Effector memory CD4-positive, alpha-beta T cell (primary cell): ENCODE measurements at regions not wholly inside any gene's neighbourhood (a gene's known extent, or its start where the extent isn't known, plus 50 kb on each side); places are given as distances from the start of the nearest gene placed in this dataset.
"Not testable (repeated sequence)": the region's sequence is repeated elsewhere in the genome, so short reads cannot be mapped to it uniquely, and the experiment has no call there.

ENCODE experiments used
- DNase-seq, 3 donors: peaks; one replicate each; pipeline ENCODE4 v3.0.0-alpha.2; 2020
- H3K27ac ChIP-seq: 2 replicates; pipeline ENCODE4 v1.7.0; 2013; ENCODE audit warnings: mild to moderate bottlenecking, low read length, moderate library complexity; ENCODE audit not compliant: insufficient read depth, poor library complexity, severe bottlenecking
- H3K27me3 ChIP-seq: replicated peaks from 2 replicates; pipeline ENCODE4 v1.7.0; 2013; ENCODE audit warnings: mild to moderate bottlenecking, low read length; ENCODE audit not compliant: insufficient read depth, control insufficient read depth, poor library complexity, severe bottlenecking
- H3K36me3 ChIP-seq: 2 replicates; pipeline ENCODE4 v1.7.0; 2013; ENCODE audit warnings: mild to moderate bottlenecking, low read length, moderate library complexity; ENCODE audit not compliant: control insufficient read depth, insufficient read depth
- H3K4me1 ChIP-seq: 2 replicates; pipeline ENCODE4 v1.7.0; 2013; ENCODE audit warnings: low read length, mild to moderate bottlenecking; ENCODE audit not compliant: control insufficient read depth, insufficient read depth, poor library complexity, severe bottlenecking
- H3K4me3 ChIP-seq: 2 replicates; pipeline ENCODE4 v1.7.0; 2013; ENCODE audit warnings: low read length, low read depth, mild to moderate bottlenecking; ENCODE audit not compliant: insufficient read depth, poor library complexity, severe bottlenecking
- H3K9me3 ChIP-seq: 2 replicates; pipeline ENCODE4 v1.7.0; 2013; ENCODE audit warnings: mild to moderate bottlenecking, low read length, moderate library complexity; ENCODE audit not compliant: control insufficient read depth

DNA sequence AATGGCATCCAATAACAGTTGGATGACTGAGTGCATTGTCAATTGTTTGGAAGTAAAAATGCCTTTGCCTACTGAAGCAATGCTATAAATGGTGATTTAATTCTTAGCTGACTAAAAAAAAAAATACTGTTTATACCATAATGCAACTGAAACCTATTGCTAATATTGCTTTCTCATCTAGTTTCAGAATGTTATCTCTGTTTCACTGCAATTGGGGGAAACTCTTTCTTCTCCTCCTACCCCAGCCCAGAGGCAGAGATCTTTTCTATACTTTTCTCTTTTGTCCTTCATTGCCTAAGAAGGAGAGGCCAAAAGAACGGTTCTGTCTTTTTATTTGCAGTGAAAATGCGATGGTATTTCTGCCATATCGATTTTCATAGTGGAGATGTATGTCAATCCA, 242.5 kb downstream of the ZNF92 start:
- not testable (repeated sequence) for H3K9me3 ChIP-seq, DNase-seq, H3K4me3 ChIP-seq, H3K36me3 ChIP-seq, H3K27me3 ChIP-seq, H3K4me1 ChIP-seq, H3K27ac ChIP-seq

GRCh38 chr7:65620216-65620615, 246.6 kb downstream of the ZNF92 start:
- H3K9me3 ChIP-seq, H3K4me1 ChIP-seq, DNase-seq, H3K4me3 ChIP-seq, H3K36me3 ChIP-seq, H3K27me3 ChIP-seq, H3K27ac ChIP-seq: not testable (repeated sequence)

DNA sequence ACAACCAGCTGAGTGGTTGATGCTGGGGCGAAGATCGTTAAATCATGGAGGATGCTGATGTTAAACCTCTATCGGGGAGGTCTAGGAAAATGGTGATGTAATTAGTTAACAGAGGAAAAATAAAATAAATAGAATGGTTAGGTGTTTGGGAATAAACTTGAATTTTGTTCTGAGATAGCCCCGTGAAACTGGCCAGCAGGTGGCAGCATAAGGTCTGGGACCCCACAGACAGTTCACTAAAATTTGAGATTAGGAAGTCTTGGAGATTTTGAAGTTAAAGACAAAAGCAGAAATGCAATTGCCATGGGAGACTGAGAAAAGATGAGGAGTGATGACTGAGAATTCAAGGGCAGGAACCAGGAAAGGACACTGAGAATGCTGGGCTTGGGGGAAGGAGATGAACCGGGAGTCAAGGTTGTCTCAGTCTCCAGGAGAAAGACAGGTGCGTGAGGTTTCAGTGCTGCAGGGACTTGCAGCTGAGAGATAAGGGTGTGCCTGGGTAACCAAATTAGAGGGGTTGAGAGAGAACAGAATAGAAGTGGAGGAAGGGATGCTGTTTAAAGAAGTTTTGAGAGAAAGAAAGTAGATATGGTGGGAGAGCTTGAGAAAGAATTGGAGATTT, 248.0 kb downstream of the ZNF92 start:
- H3K27me3 ChIP-seq, H3K36me3 ChIP-seq, H3K4me3 ChIP-seq, H3K9me3 ChIP-seq, DNase-seq, H3K27ac ChIP-seq, H3K4me1 ChIP-seq: not testable (repeated sequence)

DNA sequence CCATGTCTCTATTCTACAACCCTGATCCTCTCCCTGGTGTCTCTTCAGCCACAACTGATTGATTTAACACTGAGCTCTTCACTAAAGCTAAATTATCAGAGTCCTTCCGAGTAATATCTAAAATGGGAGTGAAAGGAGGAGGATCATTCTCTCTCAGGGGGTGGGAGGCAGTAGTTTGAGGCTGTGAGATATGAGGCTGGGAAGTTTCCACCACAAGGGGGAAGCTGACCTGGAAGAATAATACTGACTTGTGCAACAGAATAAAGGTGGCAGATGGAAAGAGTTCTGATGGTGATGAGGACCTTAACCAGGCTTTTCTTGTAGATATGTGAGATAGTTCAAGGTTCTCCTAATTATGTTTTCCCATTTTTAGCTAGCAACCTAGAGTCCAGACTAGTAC, 241.6 kb upstream of the VKORC1L1 start:
- not testable (repeated sequence) for H3K36me3 ChIP-seq, H3K4me1 ChIP-seq, H3K27me3 ChIP-seq

DNA sequence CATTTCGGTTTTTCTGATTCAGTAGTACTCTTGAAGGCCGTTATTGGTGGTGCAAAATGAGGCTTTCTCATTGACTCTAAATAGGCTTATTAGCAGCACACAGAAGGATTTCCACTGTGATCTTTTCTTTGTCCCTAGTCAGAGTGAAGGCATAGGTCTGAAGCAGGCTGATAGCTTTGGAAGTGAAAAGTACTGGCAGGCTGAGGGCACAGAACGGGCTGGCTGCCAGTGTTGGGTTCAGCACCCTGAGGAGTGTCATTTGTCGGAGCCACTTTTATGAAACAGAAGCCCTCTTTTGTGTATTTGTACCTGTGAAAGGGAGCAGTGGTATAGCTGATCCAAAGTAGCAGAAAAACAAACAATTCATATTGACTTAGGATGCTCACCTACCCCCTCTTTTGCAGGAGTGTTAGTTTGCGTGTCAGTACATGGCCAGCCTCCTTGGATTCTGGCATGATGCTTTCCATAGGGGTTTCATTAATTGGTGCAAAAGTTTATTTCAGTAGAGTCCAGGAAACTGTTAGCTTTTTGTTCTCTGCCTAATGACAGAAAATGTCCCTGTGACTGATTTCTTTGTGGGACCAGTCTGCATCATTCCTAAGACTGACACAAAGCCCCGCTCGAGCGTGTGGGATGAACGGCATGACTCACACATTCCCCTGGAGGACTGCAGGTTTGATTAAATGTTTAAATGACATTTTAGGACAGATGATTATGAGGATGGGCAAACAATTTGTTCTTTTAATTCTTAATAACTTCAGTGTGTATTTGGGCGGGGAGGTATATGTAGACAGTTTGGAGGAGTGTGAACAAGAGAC, 239.1 kb upstream of the VKORC1L1 start:
- not testable (repeated sequence) for H3K27me3 ChIP-seq, H3K36me3 ChIP-seq, H3K27ac ChIP-seq, DNase-seq, H3K4me3 ChIP-seq, H3K9me3 ChIP-seq, H3K4me1 ChIP-seq

More for the DNA sequence above, 241.6 kb upstream of the VKORC1L1 start:
- H3K9me3 ChIP-seq, H3K4me3 ChIP-seq, DNase-seq, H3K27ac ChIP-seq: not testable (repeated sequence)

DNA sequence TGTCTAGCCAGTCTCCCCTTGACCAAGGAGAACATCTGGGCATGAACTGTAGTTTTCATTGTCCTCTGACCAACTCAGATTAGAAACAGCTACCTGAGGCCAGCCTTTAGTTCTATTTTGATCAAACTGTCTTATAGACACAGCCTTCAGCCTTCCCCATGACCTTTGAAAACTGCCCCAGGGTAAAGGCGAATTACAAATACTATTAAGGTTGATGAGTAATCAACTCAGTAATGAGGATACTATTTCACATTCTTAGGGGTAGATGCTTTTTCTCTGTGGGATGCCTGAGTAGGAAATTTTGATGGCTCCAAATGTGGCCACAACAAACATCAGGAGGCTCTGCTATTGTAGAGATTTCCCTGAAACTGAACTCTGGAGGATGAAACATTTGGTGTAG, 234.0 kb upstream of the VKORC1L1 start:
- not testable (repeated sequence) for H3K27ac ChIP-seq, H3K4me3 ChIP-seq, H3K4me1 ChIP-seq, H3K27me3 ChIP-seq, H3K9me3 ChIP-seq, H3K36me3 ChIP-seq, DNase-seq

- H3K27ac ChIP-seq, H3K36me3 ChIP-seq, H3K4me1 ChIP-seq, DNase-seq, H3K9me3 ChIP-seq, H3K27me3 ChIP-seq, H3K4me3 ChIP-seq: not testable (repeated sequence)
Measured at GRCh38 chr7:65639717-65640116, 233.2 kb upstream of the VKORC1L1 start.

DNA sequence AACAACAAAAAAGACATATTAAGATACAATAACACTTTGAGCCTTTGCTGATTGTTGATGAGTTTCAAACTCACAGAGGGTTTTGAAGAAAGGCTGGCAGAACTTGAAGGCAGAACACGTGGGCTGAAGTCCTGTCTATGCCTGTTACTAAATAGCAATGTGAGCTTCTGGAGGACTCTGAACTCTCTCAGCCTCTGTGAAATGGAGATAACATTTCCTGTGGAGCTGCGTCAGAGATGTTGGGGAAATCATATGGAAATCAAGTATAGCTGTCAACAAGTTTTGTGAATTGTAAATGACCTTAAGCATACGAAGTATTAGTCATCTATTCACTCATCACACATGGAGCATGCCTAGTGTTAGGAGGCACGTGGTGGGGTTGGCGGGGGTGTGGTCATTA, 229.4 kb upstream of the VKORC1L1 start:
- H3K27ac ChIP-seq, H3K36me3 ChIP-seq, H3K27me3 ChIP-seq, H3K9me3 ChIP-seq, DNase-seq, H3K4me3 ChIP-seq, H3K4me1 ChIP-seq: not testable (repeated sequence)

DNA sequence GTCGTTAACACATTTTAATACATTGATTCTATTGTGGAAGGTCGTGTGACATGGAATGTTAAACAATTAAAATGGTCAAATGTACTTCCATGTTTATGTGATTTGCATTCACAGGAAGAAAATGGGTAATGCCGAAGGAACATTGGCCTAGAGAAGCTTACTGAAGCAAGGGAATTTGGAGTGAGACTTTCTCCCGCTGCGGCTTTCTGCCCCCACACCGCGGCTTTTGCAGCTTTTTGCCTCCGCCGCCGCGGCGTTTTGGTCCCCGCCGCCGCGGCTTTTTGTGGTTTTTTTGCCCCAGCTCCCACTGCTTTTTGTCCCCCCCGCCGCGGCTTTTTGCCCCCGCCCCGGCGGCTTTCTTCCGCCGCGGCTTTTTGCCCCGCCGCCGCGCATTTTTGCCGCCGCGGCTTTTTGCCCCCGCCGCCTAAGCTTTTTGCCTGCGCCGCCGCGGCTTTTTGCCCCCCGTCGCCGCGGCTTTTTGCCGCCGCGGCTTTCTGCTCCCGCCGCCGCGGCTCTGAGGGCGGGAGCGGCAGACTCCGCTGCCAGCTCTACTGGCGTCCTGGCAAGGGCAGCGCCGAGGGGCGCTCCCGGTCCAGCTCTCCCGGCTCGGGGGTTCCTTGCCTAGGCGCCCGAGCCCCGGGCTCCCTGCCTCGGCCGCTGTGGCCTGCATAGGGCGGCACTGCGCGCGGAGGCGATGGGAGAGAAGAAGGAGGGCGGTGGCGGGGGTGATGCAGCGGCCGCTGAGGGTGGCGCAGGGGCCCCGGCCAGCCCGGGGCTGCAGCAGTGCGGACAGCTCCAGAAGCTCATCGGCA, 225.5 kb upstream of the VKORC1L1 start:
- DNase-seq: not testable (repeated sequence)

GRCh38 chr7:65651174-65651573, 221.7 kb upstream of the VKORC1L1 start:
- H3K9me3 ChIP-seq, H3K36me3 ChIP-seq: not testable (repeated sequence)

More for the DNA sequence above, 225.5 kb upstream of the VKORC1L1 start:
- not testable (repeated sequence) for H3K27ac ChIP-seq, H3K27me3 ChIP-seq, H3K4me3 ChIP-seq, H3K36me3 ChIP-seq, H3K9me3 ChIP-seq, H3K4me1 ChIP-seq

More at GRCh38 chr7:65651174-65651573, 221.7 kb upstream of the VKORC1L1 start:
- not testable (repeated sequence) for DNase-seq, H3K4me3 ChIP-seq, H3K27me3 ChIP-seq, H3K27ac ChIP-seq, H3K4me1 ChIP-seq
